Tibial artery (tissue), 4 donors: ENCODE measurements at regions not wholly inside any gene's neighbourhood (a gene's known extent, or its start where the extent isn't known, plus 50 kb on each side); places are given as distances from the start of the nearest gene placed in this dataset.

Experiments used
- DNase-seq, 2 donors: peaks; one replicate each; pipeline ENCODE4 v3.0.0-alpha.2; 2019
- H3K27ac ChIP-seq, 2 donors: fragments of 200-600 bp; sonication (generic) in 1 of 2; 1 replicate in 1 of 2; 2 replicates in 1 of 2; pipeline ENCODE4 v1.5.1; 2018 to 2019; ENCODE audit warnings: mild to moderate bottlenecking in 1 of 2
- H3K27me3 ChIP-seq, 2 donors: fragments of 200-600 bp; sonication (generic) in 1 of 2; one replicate each; pipeline versions ENCODE4 v1.5.1 to v1.6.0; 2016 to 2019
- H3K36me3 ChIP-seq, 3 donors: fragments of 200-600 bp; sonication (generic) in 2 of 3; one replicate each; pipeline ENCODE4 v1.5.1; 2016 to 2019; ENCODE audit warnings: mild to moderate bottlenecking in 2 of 3
- H3K4me1 ChIP-seq, 4 donors: fragments of 200-600 bp; sonication (generic) in 2 of 4; 1 replicate in 3 of 4; 2 replicates in 1 of 4; pipeline ENCODE4 v1.5.1; 2016 to 2019
- H3K4me3 ChIP-seq, 2 donors: fragments of 200-600 bp; sonication (generic) in 1 of 2; 1 replicate in 1 of 2; 2 replicates in 1 of 2; pipeline ENCODE4 v1.5.1; 2018 to 2019; ENCODE audit warnings: mild to moderate bottlenecking in 2 of 2
- H3K9me3 ChIP-seq, 3 donors: fragments of 200-600 bp; sonication (generic) in 1 of 3; one replicate each; pipeline ENCODE4 v1.5.1; 2016 to 2019
- intact Hi-C: fragments of 100-400 bp; cut with DNase I; formaldehyde crosslinking; loops from one replicate; pipeline ENCODE4 v1.15.0; 2023; ENCODE audit warnings: low total_unique reads
- TF ChIP-seq, protein P1 (sequence below), 2 experiments: fragments of 200-600 bp in 1 of 2; fragments of 450-650 bp in 1 of 2; IDR thresholded peaks; one replicate each; pipeline ENCODE4 v1.5.1; 2017 to 2019; ENCODE audit warnings: antibody characterized with exemption in 2 of 2, mild to moderate bottlenecking in 1 of 2, moderate library complexity in 1 of 2

DNA sequence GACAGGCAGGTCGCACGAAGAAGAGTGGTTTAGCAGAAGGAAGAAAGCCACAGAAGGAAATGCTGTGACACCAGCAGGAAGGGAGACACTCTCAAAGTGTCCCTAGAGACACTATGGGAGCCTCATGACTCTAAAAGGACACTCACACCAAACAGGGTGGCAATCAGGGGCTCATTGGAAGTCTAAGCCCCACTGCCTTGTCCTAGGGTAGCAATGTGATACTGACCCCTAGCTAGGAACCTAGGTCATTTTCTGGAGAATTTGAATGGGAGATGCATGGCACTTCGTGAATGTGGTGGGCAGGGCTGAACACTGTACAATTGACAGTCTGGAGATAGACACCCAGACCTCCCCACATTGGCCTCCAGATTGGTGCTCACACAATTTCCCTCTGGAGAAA is 385.0 kb downstream of the EIPR1 start:
- no peak overlapping the region for H3K27ac ChIP-seq
- no peaks in the 10 kb centered on the region for H3K36me3 ChIP-seq
- H3K4me1 ChIP-seq, result no peaks in the 10 kb centered on the region
- TF ChIP-seq, protein P1, sequence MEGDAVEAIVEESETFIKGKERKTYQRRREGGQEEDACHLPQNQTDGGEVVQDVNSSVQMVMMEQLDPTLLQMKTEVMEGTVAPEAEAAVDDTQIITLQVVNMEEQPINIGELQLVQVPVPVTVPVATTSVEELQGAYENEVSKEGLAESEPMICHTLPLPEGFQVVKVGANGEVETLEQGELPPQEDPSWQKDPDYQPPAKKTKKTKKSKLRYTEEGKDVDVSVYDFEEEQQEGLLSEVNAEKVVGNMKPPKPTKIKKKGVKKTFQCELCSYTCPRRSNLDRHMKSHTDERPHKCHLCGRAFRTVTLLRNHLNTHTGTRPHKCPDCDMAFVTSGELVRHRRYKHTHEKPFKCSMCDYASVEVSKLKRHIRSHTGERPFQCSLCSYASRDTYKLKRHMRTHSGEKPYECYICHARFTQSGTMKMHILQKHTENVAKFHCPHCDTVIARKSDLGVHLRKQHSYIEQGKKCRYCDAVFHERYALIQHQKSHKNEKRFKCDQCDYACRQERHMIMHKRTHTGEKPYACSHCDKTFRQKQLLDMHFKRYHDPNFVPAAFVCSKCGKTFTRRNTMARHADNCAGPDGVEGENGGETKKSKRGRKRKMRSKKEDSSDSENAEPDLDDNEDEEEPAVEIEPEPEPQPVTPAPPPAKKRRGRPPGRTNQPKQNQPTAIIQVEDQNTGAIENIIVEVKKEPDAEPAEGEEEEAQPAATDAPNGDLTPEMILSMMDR (IDR thresholded peaks at IDR 0.05), result no peak
- H3K9me3 ChIP-seq, result no peaks in the 10 kb centered on the region
- intact Hi-C loops, result no loop called here
- no peak overlapping the region for H3K4me3 ChIP-seq
- no peaks in the 10 kb centered on the region for H3K27me3 ChIP-seq
- DNase-seq, result no peak

DNA sequence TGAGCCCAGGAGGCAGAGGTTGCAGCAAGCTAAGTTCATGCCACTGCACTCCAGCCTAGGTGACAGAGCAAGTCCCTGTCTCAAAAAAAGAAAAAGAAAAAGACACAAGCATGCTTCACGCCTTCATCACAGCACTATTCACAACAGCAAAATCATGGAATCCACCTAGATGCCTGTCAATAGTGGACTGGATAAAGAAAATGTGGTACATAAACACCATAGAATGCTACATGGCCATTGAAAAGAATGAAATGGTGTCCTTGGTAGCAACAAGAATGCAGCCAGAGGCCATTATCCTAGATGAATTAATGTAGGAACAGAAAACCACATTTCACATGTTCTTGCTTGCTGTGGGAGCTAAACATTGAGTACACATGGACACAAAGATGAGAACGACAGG is 392.6 kb downstream of the EIPR1 start:
- intact Hi-C loops, result no loop called here
- Histone ChIP-seq H3K4me1 (no peaks in the 10 kb centered on the region), H3K36me3 (no peaks in the 10 kb centered on the region), H3K9me3 (no peaks in the 10 kb centered on the region), H3K27me3 (no peaks in the 10 kb centered on the region), H3K27ac (no peak overlapping the region), H3K4me3 (no peak overlapping the region)
- no peak for DNase-seq
- TF ChIP-seq, protein P1 (IDR thresholded peaks at IDR 0.05), result no peak

DNA sequence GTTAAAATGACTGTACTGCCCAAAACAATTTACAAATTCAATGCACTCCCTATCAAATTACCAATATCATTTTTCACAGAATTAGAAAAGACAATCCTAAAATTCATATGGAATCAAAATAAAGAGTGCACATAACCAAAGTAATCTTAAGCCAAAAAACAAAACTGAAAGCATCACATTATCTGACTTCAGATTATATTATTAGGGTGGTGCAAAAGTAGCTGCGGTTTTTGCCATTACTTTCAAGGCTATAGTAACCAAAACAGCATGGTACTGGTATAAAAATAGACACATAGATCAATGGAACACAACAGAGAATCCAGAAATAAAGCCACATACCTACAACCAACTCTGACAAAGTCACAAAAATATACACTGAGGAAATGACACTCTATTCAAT is 396.6 kb downstream of the EIPR1 start:
- no peak overlapping the region for H3K27ac ChIP-seq
- no peaks in the 10 kb centered on the region for H3K9me3 ChIP-seq
- intact Hi-C loops, result no loop called here
- H3K4me3 ChIP-seq, result no peak overlapping the region
- no peaks in the 10 kb centered on the region for H3K27me3 ChIP-seq
- TF ChIP-seq, protein P1 (IDR thresholded peaks at IDR 0.05), result no peak
- H3K36me3 ChIP-seq, result no peaks in the 10 kb centered on the region
- DNase-seq, result no peak
- H3K4me1 ChIP-seq, result no peaks in the 10 kb centered on the region

DNA sequence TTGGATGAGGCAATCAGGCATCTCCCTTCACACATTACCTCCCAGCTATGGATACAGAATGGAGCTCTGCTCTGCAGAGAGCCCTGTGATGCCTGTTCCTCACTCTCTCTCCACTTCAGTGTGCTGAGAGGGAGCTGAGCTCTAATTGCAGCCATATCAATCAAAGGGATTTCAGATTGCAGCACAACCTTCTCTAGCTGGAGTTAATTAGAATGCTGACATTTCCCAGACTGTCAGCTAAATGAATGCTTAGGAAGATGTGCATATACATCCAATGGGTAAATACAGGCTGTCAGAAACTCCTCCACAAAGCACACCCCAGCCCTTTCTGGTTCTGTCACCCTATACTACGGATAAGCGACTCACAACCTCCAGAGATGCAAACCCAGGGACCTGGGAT is 402.6 kb downstream of the EIPR1 start:
- intact Hi-C loops, result no loop called here
- H3K27me3 ChIP-seq, result no peaks in the 10 kb centered on the region
- H3K27ac ChIP-seq, result no peak overlapping the region
- no peaks in the 10 kb centered on the region for H3K4me1 ChIP-seq
- H3K4me3 ChIP-seq, result no peak overlapping the region
- DNase-seq, result no peak
- TF ChIP-seq, protein P1 (IDR thresholded peaks at IDR 0.05), result no peak
- H3K36me3 ChIP-seq, result no peaks in the 10 kb centered on the region
- H3K9me3 ChIP-seq, result no peaks in the 10 kb centered on the region

DNA sequence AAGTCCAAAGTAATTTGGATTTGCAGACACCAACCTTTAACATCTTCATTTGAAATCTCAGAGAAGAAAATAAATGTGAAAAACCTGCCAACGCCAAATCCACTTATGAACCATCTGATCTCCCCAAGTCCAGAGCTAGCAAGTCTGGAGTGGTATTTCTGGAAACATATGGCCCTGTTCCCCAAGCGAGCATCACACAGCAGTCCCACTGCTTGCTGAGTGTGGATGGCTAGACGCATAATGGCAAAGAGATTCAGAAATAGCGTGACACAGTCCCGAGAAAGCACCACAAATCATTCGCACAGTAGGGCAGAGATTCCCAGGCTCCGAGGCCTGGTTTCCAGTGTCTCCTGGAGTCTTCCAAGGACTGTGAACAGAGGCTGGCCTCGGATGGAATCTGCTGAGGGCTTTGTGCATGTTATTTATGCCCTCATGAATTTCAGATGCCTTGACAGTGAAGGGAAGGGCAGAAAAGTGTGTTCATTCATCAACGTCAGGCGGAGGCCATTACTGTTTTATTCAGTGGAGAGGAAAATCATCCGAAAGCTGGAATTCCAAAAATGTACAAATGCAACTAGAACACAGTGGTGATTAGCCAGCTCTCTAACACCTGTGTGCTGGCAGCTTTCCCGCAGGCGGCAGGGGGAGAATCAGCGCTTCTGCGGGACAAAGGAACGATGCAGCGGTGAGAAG is 417.0 kb downstream of the EIPR1 start:
- TF ChIP-seq, protein P1 (IDR thresholded peaks at IDR 0.05), result no peak
- no peak overlapping the region for H3K4me3 ChIP-seq
- H3K27ac ChIP-seq, result no peak overlapping the region
- H3K4me1 ChIP-seq, result no peaks in the 10 kb centered on the region
- no peak for DNase-seq
- intact Hi-C loops, result no loop called here
- no peaks in the 10 kb centered on the region for H3K36me3 ChIP-seq
- H3K9me3 ChIP-seq, result no peaks in the 10 kb centered on the region
- no peaks in the 10 kb centered on the region for H3K27me3 ChIP-seq
